HG03354 (cell line): ENCODE measurements at regions not wholly inside any gene's neighbourhood (a gene's known extent, or its start where the extent isn't known, plus 50 kb on each side); places are given as distances from the start of the nearest gene placed in this dataset.
A peak's percentile ranks its signal among the peaks of the same experiment; 100 is the strongest.

Experiments used
- ATAC-seq: cut with Tn5 transposase; IDR thresholded peaks from one replicate; pipeline ENCODE4 v1.9.1; 2021; ENCODE audit warnings: mild to moderate bottlenecking; ENCODE audit not compliant: unreplicated experiment, poor library complexity, severe bottlenecking

DNA sequence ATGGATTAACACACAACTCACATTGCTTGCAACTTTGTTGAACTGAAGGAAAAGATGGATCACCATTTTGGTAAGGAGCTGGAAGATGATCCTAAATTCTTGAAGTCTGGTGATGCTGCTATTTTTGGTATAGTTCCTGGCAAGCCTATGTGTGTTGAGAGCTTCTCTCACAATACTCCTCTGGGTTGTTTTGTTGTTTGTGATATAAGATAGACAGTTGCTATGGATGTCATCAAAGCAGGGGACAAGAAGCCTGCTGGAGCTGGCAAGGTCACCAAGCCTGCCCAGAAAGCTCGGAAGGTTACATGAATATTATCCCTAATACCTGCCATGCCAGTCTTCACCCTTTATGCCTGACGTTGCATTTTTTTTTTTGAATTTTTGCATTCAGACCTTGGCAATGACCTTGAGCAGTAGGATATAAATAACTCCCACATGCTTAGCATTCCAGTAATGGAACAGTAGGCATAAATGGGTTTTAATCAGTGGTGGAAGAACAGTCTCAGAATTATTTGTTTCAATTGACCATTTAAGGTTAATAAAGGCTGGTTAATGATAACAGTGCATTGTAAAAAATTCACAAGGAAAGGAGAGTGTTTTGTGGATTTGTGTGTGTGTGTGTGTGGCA lies 129.0 kb upstream of the SEL1L start:
- no peak for ATAC-seq

DNA sequence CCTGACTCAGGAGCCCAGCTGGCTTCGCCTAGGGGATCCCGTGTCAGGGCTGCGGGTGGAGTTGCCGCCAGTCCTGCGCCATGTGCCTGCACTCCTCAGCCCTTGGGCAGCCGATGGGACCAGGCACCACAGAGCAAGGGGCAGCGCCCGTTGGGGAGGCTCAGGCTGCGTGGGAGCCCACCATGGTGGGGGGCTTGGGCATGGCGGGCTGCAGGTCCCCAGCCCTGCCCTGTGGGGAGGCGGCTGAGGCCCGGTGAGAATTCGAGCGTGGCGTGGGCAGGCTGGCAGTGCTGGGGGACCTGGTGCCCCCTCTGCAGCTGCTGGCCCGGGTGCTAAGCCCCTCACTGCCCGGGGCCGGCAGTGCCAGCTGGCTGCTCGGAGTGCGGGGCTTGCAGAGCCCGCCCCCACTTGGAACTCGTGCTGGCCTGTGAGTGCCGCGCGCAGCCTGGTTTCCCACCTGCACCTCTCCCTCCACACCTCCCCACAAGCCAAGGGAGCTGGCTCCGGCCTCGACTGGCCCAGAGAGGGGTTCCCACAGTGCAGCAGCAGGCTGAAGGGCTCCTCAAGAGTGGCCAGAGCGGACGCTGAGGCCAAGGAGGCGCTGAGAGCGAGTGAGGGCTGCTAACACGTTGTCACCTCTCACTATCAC lies 135.1 kb upstream of the SEL1L start:
- ATAC-seq: no peak

DNA sequence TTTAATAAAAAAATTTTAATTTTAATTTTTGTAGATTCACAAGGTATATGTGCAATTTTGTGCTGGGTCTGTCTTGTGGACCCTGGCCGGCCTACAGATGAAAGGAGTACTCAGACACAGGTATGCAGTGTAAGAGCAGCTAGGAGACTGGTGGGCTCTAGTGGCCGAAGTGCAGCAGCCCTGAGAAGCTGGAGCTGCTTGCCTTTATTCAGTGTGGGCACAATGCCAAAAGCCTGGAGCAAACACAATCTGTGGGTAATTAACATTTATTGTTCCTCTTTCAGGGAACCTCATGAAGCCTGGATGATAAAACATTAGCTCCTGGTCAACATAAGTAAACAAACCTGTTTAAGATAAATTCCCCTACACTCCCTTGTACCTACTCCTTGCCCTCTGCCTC lies 135.7 kb upstream of the SEL1L start:
- ATAC-seq: no peak

DNA sequence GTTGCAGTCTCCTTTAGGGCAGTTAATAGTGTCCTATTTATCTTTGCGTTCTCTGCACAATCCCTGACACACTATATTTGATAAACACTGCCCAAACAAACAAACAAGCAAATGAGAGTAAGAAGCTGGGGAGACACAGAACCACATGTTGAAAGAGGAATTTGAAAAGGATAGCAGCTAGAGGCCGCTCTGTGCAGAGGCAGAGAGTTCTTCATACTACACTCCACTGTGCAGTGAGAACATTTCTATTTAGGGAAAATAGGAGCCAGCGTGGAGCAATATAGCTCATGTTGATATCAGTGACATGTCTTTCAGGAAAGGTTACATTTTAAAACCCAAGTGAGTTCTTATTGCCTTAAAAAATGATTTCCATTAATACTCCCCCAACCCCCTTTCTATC lies 140.3 kb upstream of the SEL1L start:
- no peak for ATAC-seq

DNA sequence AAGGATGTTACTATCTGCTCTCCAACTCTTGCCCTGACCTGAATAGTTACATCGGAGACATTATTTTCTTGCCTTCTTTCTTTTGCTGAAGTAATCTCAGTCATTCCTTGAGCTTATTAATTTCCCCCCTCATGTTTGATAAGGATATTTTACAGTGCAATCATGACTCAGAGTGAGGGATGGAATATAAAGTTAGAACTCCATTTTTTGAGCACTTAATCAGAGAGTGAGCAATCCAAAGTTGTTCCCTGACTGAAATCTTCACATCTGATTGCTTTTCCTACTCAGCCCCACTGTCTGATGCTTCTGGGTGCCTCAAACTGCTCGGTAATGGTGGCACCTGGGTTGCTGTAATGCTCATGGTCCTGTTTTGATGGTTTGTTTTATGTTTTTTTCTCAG lies 142.7 kb upstream of the SEL1L start:
- no peak for ATAC-seq

DNA sequence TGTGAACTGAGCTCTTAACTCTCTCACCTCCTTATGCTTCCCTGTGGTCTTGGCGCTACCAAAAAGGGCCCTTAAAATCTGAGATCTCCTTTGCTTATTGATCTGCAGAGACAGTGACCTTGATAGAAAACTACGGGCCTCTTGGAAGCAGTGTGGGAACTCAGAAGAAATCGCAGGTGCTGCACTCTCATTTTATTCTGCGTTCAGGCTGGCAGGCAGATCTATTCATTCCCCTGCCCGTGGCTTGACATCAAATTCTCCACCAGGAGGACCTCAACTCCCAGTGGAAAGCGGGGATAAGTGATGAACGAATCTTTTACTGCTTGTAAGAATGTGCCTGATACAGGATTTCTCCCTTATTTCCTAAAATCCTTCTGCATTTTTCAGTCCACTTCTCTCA lies 143.2 kb upstream of the SEL1L start:
- ATAC-seq: no peak

DNA sequence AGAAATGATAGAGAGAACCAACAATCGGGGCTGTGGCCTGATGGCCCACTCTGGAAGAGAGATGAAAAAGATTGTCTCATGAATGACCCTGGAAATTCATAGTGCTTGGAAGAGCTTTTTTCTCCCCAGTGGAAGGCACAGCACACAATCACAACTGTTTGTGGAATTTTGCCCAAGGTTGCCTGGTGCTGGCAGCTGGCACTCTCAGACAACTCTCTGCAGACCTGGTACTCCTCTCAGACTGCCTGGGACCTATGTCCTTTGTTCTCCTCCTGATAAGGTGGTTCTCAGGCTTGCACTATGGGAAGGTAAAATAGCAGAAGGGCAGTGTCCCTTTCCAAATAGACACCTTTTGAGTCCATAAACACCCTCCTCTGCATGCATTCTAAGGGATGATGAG lies 144.1 kb upstream of the SEL1L start:
- no peak for ATAC-seq

DNA sequence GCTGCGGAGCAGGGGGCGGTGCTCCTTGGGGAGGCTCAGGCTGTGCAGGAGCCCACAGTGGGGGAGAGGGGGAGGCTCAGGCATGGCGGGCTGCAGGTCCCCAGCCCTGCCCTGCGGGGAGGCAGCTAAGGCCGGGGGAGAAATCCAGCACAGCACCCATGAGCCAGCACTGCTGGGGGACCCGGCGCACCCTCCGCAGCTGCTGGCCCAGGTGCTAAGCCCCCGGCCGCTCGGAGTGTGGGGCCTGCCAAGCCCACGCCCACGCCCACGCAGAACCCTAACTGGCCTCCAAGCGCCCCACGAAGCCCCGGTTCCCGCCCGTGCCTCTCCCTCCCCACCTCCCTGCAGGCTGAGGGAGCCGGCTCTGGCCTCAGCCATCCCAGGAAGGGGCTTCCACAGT lies 145.6 kb upstream of the SEL1L start:
- ATAC-seq: no peak

DNA sequence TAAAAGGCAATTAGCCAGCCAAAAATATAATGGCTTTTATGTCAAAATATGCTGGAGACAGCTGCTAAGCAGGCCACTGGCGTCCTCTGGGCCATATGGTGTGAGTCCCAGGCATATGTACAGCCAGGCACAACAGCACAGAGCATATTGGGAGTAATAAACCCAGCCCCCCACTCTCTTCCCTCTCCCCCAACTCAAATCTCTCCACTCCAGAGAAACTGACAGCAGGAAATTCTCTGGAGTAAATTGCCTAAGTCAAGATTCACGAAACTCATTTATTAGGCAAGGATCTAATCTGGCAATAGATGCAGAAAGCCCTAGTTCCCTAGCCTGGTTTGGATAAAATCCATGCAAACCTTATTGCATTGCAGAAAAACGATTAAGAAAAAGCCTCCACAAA lies 147.9 kb upstream of the SEL1L start:
- ATAC-seq: no peak

DNA sequence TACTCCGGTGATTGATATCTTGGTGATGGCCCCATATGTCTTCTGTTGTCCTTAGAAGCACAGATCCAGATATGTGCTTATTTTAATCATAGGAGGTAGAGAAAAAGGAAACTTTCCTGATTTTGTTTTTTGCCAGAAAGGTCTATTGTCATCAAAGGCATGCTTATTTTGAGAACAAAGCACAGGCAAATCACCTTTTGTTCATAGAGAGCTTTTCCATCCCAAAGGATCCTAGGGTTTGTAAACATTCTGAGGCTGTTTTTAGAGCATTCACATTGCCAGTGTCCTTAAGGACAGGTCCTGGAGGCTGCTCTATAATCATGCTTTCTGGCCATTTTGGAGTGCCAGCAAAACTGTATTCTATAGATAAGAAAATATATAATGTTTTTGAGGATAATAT lies 148.5 kb upstream of the SEL1L start:
- ATAC-seq: no peak

DNA sequence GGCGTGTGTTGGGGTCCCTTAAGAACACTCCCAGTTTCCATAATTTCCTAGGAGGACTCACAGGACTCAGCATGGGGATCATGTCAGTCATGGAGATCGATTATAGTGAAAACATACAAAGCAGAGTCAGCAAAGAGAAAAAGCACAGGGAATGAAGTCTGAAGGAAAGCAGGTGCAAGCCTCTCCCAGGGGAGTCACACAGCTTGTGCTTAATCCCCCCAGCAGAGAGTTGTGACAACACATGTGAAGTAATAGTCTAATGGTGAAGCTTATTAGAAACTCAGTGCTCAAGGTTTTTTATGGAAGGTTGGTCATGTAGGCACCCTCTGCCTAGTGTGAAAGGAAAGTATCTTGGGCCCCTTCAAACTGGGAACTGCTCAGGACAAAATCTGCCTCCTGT lies 149.0 kb upstream of the SEL1L start:
- no peak for ATAC-seq

DNA sequence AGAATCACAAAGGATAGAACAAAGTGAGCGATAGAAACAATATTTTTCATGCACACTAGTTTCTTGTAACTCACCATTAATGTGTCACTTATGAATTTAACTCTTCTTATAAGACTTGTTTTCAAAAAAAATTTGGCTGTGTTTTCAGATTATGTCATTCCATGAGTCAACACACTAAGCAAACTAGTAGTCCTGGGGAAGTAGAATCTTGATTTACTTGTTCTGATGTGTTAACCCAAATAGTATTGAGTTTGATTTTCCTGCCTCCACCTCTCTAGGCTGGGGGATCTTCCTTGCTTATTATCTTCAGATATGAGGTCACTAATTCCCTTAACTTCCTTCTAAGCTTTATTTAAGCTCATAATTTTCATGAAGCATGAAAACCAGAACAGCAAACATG lies 151.0 kb upstream of the SEL1L start:
- no peak for ATAC-seq

DNA sequence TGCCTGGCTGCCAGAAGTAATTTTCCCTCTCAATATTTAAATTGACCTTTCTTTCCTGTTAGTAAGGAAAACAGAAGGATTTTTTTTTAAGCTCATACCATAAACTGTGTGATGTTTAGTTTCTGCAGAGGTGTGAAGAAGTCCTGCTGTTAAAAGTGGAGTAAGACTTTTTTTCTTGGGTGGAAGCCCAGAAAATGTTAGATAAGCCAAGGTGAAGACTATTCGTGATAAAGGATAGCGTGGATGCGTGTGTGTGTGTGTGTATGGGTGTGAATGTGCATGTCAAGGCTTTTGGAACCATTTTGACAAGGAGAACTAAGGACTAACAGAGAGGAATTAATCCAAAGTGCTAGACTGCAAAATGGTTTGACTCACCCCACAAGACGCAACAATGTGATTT lies 152.9 kb upstream of the SEL1L start:
- ATAC-seq: no peak

DNA sequence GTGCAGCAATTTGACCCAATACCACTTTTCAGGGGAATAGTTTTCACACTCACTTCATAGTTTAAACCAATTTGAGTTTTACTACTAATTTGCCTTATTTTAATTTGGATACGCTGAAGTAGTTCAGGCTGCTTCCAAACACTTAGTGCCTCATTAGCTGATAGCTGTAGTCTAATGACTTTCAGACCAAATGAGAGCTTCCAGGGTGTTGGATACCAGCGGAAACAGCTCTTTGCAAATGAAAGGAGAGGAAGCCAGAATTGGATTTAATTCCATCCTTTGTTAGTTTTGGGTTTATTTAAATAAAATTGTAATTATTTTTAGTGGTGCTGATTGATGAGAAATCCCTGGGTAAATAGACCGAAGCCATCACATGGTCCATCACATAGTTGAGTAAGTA lies 158.3 kb upstream of the SEL1L start:
- no peak for ATAC-seq

DNA sequence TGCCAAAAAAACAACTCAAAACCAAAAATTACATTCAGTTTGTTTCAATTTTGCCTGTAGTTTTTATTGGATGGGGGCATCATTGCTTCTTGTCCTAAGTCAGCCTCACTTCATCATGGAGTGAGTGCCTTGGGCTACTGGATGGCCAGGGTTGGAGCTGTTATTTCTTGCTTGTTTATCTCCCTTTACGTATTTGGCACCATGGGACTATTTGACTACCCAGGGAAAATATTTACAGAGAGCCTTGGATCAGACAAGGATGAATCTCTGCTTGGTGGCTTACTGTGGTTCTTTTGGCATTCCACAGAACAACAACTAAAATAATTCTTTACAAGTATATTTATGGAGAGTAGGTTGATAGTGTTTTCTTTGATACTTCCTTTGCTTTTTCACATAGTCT lies 160.8 kb upstream of the SEL1L start:
- ATAC-seq: no peak

DNA sequence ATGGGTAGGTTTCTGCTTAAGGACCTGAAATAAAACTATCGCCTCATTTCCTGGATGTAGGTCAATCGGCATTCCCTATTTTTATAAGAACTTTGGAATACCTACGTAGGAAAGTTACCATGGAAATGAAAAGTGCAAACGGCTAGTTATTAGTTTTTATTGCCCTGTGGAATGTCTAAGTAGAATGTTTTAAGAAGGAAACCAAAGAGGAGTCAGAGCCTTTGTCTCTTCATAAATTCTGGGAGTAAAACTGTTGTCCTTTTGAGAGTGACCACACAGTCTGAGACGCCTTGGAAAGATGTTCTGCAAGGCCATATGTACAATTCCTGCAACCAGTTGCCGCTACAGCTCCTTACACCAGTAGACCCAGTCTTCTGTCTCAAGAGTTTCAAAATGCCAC lies 176.0 kb upstream of the SEL1L start:
- ATAC-seq: no peak

DNA sequence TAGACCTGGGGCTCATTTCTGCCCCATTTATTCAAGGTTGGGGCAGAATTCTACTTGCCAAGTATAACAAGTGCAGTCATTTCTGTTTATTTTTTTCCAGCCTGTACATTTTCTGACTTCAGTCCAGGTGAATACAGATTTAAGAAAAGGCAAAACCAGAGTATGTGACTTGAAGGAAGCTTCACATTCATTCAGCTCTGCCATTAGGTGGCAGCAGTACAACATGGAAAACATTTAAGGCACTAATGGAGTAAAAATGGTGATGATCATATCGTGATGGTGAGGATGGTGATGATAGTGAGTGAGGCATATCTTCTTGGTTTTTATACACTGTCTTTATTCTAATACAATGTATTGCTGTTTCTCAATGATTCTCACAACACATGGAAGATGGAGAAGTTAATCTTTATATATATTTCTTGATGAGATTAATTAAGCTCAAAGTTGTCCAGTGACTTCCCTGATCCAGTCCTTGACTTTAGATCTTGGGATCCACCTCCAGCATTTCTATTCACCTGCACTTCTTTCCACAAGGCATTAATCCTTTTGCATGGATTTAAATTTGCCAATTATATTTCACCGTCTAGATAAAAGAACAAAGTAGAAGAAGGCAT lies 176.7 kb upstream of the SEL1L start:
- ATAC-seq: peak; percentile 62

DNA sequence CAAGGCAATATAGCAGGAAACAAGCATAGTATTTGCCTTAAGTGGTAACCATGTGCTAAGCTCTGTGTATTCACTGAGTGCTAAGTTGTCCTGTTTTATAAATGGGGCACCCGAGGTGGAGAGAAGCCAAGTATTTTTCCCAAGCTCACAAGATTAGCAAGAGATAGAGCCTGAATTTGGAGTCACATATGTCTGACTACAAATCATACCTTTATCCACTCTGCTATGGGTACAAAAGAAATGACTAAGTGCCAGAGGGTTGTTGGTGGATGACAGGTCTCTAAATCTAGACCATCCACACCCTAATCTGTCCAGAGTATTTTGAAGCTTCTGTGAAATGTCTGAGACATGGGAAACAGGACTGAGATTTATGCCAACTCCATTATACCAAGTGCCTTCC lies 182.1 kb upstream of the SEL1L start:
- no peak for ATAC-seq

DNA sequence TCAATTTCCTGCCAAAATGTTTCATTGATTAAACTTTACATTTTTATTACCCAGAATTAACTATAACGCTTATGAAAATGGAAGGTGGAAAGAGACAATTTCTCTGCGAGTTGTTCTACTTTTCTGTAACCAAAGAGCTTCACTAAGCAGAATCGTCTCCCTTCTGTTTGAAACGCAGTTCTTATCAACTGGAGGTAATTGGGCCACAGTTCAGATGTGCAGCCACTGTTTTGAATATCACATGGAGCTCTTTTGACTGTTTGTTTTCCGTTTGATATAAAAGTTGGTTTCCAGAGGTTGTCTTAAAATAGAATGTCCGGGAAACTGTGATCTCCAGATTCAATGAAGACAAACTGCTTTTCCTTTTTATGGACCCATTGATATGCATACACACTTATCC lies 183.3 kb upstream of the SEL1L start:
- no peak for ATAC-seq

DNA sequence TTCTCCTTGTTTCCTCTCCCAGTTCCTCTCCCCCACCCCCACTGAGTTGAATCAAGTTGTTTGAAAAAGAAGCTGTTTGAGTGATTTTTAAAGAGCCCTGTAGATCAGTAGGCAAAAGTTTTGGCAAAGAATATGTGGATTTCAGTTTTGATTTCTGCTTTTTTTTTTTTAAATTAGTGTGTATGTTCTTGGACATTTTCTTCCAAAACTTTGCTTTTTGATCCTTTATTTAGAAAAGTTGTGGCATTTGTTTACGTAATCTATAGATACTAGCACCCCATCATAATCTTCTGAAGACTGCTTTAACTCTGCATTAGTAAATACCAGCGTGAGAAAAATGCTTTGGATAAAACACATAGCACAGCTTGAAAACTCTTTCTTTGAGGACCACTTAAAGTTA lies 190.3 kb upstream of the SEL1L start:
- ATAC-seq: no peak

DNA sequence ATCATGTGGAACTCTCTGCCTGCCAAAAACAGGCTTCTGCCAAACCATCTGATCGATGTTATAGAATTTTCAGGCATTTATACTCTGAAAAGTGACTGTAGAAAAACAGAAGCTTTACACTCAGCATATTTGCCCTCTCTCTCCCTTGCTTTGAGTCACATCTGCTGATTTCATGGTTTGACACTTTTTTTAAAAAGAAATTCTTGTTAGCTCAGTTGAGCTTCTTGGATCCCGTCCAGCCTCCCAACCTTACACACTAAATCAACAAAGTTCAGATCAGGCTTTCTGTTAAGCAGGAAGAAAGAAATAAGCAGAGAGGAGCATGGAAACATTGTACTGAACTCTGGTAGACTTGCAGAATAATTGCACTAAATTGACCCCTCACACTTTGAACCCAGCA lies 193.6 kb upstream of the SEL1L start:
- no peak for ATAC-seq

DNA sequence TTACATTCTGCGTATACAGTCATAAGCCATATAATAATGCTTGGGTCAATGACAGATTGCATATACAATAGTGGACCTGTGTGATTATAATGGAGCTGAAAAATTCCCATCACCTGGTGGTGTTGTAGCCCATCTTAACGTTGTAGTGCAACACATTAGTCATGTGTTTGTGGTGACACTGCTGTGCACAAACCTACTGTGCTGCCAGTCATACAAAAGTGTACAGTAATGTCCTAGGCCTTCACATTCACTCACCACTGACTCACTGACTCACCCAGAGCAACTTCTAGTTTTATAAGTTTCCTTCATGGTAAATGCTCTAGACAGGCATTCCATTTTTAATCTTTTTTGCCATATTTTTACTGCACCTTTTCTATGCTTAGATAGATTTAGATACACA lies 194.8 kb upstream of the SEL1L start:
- ATAC-seq: no peak
